ENCODE measurements at regions not wholly inside any gene's neighbourhood (a gene's known extent, or its start where the extent isn't known, plus 50 kb on each side); places are given as distances from the start of the nearest gene placed in this dataset.

DNA sequence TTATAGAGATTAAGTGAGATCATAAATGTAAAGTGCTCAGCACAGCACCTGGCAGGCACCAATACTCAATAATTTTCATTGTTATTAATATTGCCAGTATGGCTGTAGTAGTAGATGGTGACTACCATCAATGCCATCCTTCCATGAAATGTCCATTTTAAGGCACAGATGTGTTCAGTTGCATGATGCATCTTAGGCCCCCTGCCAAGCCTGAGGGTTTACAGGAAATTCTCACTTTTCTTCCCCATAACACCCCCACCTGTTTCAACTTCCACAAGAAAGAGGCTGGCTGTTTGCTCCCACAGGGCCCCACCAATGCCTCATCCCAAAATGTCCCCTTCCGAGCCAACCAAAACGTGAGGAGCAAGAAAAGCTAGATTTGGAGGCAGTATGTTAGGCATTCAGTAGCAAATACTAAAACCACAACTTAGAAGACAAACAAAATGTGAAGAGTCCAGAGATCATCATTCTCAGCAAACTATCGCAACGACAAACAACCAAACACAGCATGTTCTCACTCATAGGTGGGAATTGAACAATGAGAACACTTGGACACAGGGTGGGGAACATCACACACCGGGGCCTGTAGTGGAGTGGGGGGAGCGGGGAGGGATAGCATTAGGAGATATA is 110.6 kb upstream of the NHSL1 start:
- no peak for DNase-seq (ENCODE audit: low spot score)

DNA sequence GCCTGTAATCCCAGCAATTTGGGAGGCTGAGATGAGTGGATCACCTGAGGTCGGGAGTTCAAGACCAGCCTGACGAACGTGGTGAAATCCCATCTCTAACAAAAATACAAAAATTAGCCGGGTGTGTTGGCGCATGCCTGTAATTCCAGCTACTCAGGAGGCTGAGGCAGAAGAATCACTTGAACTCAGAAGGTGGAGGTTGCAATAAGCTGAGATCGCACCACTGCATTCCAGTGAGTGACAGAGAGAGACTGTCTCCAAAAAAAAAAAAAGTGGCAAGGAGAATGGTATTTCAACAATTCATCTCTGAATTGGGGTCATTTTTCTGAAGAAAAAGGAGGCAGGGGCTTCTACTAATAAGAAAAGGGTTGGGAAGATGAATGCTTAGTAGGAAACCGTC is 111.5 kb upstream of the NHSL1 start:
- DNase-seq (ENCODE audit: low spot score), result no peak

DNA sequence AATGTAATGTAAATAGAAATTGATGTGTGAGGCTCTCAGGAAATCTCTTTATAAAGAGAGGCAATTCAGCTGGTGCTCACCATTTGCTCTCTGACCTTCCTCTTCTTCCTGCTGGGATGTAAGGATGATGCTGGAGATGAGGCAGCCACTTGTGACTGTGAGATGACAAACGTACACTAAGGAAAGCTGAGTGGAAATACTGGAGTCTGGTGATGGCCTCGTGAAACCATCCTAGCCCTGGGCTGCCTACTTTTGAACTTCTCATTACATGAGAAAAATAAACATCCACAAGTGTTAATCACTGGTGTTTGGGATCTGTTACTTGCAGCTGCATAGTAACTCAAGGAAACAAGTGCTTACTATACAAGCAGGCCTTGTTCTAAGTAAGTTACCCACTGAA is 114.9 kb upstream of the NHSL1 start:
- DNase-seq (ENCODE audit: low spot score), result no peak

DNA sequence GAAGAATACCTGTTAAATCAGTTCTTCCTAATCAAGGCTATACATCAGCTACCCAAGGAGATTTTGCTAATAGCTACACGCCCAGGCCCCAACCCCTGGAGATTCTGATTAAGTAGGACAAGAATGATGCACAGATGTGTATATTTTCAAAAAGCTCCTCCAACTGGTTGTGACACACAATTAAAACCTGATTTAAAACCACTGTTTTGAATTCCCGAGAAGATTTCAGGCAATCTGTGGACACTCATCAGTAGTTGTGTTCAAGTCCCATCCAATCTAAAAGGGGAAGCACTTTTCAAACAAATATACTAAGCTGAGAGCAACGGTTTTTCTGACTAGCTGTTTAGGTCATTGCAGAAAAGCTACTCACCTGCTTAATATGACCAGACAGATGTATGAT is 118.9 kb upstream of the NHSL1 start:
- no peak for DNase-seq (ENCODE audit: low spot score)

DNA sequence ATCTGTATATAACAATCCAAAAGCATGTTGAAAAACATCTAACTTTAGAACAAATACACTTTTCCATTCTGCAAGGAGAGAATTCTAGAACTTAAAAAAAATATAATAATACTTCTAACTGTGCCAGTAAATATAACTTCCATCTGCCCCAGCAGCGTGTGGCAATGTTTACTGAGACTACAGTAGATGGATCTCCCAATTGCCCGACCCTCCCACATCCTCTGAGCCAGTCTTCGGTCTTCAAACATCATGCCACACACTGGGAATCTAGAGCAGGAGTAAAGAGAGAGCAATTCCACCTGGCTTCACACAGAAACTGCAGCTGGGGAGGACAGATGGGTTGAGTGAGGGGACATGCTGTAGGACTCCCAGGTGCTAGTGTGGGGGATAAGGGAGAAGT is 121.3 kb upstream of the NHSL1 start:
- DNase-seq (ENCODE audit: low spot score), result no peak

DNA sequence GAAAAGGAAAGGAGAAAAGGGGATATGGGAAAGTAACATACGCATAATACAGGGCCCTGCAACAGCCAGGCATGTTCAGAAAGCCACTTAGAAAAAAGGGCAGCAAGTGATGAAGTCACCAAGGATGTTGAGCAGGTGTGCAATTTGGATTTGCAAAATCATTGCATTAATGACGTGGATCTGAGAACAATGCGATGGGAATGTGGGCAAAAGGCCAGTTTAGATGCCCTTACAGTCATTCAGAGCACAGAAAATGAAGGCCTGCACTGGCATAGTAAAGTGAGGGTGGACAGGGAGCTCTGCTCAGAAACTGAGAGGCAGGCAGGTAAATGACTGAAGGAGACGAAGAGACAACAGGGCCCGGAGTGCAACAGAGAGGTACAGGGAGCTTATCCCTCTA is 123.7 kb upstream of the NHSL1 start:
- DNase-seq (ENCODE audit: low spot score), result no peak

DNA sequence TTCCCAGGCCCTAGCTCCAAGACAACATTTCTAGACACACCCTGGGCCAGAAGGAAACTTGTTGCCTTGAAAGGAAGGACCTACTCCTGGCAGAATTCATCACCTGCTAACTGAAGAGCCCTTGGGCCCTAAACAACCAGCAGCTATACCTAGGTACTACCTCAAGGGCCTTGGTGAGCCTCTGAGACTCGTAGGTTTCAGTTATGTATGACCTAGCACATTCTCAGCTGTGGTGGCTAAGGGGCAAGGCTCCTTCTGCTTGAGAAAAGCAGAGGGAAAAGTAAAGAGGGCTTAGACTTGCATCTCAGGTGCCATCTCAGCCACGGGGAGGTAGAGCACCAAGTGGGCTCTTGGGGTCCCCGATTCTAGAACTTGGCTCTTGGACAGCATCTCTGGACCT is 132.3 kb upstream of the NHSL1 start:
- DNase-seq (ENCODE audit: low spot score), result no peak

DNA sequence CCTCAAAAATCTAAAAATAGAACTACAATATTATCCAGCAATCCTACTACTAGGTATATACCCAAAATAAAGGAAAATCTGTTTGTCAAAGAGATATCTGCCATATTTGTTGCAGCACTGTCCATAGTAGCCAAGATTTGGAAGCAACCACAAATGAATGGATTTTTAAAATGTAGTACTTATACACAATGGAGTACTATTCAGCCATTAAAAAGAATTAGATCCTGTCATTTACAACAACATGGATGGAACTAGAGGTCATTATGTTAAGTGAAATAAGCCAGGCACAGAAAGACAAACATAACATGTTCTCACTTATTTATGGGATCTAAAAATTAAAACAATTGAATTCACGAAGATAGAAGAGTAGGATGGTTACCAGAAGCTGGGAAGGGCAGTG is 135.7 kb upstream of the CCDC28A start:
- DNase-seq (ENCODE audit: low spot score), result no peak

DNA sequence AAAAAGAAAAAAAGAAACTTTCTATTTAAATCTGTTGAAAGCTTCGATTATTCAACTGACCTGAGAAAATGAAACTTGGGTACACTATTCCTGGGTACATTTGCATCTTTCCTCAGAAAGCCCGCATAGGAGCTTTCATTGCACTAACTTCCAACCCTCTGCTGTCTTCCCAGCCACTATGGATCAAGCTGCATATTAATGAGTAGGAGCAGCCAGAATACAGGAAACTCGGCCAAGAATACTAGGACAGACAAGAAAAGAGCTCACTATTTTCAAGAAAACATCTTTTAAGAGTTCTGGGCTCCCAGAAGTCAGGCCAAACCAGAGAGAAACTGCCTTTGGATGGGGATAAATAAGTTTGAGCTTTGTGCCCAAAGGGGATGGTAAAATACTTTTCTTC is 135.0 kb upstream of the CCDC28A start:
- DNase-seq (ENCODE audit: low spot score), result no peak

DNA sequence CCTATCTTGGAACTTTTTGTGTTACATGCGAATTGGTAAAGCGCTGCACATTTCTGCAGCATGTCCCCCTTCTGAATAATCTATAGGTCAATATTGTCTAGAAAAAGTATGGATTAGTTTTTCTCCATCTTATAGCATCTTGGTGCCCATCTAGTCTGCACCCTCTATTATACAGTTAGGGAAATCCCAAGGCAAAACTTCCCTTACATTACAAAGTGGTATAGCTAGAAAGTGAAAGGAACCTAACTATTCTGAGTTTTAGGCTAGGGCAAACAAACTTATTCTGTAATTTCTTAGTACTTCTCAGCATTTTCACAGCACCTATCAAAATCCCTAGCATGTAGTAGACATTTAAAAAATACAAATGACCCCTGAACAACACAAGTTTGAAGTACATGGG is 133.5 kb upstream of the CCDC28A start:
- DNase-seq (ENCODE audit: low spot score), result no peak

DNA sequence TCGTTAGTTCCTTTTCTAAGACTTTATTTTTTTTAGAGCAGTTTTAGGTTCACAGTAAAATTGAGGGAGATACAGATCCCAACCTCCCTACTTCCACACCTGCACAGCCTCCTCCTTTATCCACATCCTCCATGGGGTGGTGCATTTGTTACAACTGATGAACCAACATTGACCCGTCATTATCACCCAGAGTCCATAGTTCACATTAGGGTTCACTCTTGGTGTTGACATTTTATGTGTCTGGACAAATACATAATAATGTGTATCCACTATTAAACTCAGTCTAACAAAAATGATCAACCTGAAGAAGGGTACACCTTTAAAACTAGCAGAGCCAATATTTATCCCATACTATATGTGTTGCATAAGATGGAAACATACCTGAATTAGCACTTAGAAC is 130.4 kb upstream of the CCDC28A start:
- DNase-seq (ENCODE audit: low spot score), result no peak

DNA sequence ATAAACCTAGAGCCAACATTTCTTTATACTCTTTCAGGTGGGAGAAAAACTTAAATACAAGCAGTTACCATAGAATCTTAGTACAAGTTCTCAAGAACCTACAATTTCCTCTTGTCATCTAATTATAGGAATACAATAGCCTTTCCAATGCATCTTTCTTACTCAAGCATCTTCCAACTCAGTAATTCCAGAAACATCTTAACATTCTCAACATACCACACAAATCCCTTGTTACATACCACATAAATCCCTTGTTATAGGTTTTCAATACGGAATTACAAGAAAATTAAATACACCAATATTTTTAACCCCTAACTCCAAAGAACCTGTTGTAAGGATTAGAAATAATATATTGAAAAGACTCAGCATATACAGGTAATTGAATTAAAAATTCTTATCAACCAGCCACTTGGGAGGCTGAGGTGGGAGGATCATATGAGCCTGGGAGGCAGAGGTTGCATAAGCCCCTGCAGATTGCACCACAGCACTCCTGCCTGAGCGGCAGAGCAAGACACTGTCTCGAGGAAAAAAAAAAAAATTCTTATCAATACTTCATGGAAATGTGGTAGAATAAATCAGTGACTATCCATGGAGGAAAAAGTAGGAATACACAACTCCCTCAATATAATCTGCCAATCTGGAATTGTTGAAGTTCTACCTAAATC is 127.5 kb upstream of the CCDC28A start:
- no peak for DNase-seq (ENCODE audit: low spot score)

DNA sequence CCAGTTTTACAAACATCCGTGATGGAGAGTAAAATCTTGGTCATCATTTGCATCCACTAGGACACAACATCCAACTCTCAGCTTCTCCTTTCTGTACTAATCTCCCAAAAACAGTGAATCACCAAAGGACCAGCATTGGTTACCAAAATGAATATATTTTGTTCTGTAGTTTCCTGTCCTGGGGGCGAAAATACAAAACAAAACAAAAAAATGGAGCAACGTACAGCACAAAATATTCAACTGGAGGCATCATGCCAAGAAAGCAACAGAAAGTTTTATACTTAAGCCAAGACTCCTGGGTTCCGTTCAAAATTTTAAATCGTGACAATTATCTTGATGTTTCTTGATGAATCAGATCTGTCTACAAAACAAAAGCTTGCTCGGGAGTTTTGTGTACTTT is 126.6 kb upstream of the CCDC28A start:
- DNase-seq (ENCODE audit: low spot score), result no peak

DNA sequence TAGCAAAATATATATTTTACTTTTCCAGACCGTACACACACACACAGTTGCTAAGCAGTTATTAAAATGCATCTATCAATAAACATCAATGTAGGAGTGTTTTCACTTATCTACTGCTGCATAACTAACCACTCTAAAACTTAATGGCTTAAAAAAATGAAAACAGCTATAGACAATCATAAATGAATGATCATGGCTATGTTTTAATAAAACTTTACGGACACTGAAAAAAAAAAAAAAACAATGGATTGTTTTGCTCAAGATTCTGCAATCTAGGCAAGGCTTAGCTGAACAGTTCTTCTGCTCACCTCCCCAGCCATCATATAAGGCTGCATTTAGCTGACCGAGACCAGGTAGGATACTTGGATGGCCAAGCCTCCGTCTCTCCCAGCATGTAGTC is 125.4 kb upstream of the CCDC28A start:
- no peak for DNase-seq (ENCODE audit: low spot score)

DNA sequence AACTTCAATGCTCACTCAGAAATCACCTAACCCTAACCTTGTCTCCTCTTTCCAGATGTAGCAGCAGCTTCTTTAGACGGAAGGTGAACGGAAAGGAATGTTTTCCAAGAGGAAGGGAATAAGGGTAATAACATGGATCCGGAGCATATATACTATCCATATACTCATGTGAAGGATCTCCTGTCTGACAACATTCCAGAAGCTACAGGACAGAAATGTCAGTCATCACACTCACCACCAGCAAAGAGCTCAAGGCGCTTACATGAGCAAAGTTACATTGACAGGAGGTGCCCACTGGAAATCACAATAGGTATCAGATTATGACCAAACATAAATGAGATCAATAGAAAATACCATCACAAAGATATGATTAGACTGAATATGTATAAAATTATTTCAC is 122.1 kb upstream of the CCDC28A start:
- no peak for DNase-seq (ENCODE audit: low spot score)

DNA sequence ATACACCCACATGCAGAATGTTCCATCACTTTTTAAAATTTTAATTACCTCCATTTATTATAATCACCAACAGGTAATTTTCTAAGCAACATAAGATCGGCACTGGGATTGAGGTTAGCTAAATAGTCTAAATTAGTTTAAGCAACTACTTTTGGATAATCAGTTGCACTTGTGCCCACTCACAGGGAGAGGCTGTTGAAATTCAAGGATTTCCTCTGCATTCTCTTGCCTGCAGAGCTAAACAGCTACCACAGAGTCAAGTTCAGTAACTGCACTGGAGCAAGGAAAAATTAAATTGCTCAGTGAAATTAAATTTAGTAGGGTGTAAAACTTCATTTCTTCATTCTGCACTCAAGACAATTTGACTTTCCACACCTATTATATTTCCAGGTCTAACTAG is 120.7 kb upstream of the CCDC28A start:
- DNase-seq (ENCODE audit: low spot score), result no peak

DNA sequence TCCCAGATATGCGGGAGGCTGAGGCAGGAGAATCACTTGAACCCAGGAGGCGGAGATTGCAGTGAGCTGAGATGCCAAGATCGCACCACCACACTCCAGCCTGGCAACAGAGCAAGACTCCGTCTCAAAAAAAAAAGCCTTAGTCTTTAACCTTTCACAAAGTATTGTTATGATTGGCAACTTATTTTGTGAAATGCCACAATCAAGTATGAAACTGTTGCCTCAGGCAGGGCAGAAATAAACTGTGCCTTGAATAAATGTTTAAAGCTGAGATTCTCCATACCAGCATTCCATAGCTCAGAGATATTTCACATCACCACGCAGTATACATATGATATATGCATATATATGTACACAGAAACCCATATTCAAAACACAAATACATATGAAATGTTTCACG is 120.1 kb upstream of the CCDC28A start:
- DNase-seq (ENCODE audit: low spot score), result no peak

DNA sequence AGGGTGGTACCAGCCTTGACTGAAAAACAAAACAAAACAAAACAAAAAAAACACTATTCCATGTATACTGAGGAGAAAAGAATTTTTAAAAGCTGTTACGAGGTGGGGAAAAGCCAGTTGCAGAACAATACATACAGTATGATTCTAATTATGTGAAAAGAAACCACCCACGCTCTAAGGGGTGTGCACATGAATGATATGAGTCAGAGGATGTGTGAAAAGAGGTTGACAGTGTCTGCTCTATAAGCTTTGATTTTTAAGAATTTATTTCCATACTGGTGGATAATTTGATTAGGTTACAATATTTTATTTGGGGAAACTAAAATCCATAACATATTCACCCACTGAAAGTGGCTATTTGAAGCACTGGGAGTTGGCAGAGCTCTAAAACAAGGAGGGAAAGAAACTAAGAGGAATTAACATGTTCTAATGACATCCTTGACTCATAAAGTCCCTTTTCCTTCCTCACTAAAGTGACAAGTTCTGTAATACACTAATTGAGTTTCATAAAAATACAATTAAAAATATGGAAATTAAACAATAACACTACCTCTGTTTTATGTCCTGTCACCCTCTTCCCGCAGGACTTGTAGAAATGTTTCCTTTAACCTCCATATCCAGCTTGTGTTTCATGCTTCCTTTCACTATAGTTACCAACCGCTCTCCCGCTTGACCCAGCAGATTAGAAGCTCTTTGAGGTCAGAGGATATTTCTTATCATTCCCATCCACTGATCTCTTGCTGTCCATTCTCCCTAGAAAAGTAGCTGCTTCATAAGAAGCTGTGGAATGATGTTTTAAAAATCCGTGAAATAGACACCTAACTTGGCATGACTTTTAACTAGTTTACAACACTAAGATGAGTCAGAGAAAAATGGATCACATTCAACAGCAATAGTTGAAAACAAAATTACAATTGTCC is 118.6 kb upstream of the CCDC28A start:
- DNase-seq (ENCODE audit: low spot score), result no peak

DNA sequence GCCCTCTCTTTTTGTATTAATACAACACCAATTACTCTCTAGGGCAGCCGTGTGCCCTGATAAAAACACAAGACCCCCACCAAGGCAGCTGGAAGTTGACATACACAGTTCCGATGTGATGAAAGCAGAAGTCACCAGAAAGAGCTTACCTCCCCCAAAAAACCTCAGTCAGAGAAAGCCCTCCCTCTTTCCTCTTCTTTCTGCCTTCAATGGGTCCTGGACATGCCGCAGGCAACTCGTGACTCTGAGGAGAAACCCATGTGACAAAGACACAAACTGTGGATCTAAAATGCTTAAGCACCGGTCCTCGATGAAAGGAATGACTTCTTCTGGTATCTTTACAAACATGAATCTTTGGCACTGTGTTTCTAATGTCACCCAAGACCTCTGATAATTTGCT is 117.7 kb upstream of the CCDC28A start:
- no peak for DNase-seq (ENCODE audit: low spot score)

DNA sequence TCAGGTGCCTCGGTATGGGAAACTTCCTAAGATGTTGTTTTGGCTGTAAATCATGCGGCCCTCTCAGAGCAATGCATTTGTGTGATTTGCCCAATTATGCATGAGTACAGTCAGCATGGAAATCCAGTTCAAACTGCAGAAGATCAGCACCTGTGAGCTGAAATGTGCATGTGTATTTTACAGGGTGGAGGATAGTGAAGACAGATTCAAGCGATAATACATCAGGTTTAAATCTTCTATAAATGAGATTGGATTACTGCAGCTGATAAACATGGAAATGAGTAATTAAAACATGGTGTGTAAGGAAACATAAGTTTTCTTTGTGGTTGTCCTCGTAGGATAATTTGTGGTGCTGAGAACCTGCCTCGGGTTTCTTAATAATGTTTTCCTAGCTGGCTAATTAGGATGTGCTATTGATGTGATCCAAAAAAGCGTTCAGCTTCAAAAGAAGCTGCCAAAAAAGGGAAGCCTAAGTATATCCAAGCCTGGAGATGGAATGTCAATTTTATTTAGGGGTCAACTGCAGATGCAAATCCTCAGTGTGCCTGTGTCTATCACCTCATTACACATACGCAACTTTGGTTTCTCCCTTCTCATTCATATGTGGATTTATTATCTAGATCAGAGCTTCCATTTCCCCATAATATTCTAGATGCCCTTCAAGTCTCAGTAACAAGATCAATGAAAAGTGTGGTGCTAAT is 117.1 kb upstream of the CCDC28A start:
- no peak for DNase-seq (ENCODE audit: low spot score)

DNA sequence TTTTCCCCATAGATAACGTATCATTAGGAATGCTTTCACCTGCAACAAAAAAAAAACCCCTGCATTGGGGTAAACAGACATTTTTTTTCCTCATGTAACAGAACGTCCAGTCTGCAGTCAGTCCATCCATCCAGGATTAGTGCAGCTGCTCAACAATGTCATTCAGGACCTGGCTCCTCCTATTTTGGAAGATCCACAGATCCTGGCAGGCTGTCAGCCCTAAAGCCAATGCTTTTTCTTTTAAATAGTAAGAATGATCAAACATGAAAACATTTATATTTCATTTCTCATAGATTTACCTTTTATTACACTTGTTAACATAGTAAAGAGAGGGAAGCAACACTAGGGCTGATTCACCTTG is 116.5 kb upstream of the CCDC28A start:
- no peak for DNase-seq (ENCODE audit: low spot score)

DNA sequence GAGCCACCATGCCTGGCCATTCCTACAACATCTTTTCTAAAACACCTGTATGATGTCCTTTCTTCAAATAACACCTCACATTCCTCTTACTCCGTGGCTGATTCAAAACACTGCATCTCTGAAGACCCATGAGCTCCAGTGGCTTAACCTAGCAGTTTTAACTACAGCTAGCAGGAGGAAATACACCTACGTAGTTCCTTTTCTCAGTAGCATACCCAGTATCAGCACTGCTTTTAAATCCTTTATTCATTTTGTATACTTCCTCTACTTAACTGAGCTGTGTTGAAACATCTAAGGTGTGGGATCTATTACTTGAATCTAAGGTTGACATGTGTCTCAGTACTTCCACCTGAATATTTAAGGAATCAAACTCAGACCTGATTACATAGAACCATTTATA is 113.6 kb upstream of the CCDC28A start:
- no peak for DNase-seq (ENCODE audit: low spot score)

DNA sequence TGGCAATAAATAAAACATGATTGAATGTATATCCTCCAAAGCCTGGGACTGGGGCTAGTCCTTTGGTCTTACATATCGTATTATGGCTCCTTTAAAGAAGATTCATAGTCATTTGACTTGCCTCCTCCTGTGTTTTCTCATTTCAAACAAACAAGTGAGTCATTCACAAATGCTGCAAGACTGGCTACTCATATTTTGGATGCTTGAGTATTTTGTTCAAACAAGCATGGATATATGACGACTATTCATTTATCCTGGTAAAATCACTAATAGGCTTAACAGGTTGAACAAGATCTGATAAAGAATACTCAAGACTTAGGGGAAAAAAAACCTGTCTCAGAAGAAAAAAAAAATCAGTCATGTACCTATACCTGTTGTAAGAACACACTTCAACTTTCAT is 111.1 kb upstream of the CCDC28A start:
- DNase-seq (ENCODE audit: low spot score), result no peak
